GM21390 (cell line): ENCODE measurements at regions not wholly inside any gene's neighbourhood (a gene's known extent, or its start where the extent isn't known, plus 50 kb on each side); places are given as distances from the start of the nearest gene placed in this dataset.
A peak's percentile ranks its signal among the peaks of the same experiment; 100 is the strongest.

Experiments
- ATAC-seq: cut with Tn5 transposase; IDR thresholded peaks from one replicate; pipeline ENCODE4 v1.9.1; 2021; ENCODE audit not compliant: unreplicated experiment

- no peak for ATAC-seq
These were observed 197.0 kb upstream of the DMAC1 start for GRCh38 chr9:7996558-7996957.

GRCh38 chr9:7988644-7989280 lies 189.2 kb upstream of the DMAC1 start:
- ATAC-seq: no peak

- ATAC-seq: no peak
These were observed 185.1 kb upstream of the DMAC1 start for GRCh38 chr9:7984692-7985091.

- ATAC-seq: no peak
These were observed 184.6 kb upstream of the DMAC1 start for GRCh38 chr9:7984203-7984602.

GRCh38 chr9:7983490-7983889 lies 183.9 kb upstream of the DMAC1 start:
- ATAC-seq: no peak

- peak; percentile 48 for ATAC-seq
These were observed 183.3 kb upstream of the DMAC1 start for GRCh38 chr9:7982907-7983306.

- ATAC-seq: no peak
These were observed 181.2 kb upstream of the DMAC1 start for GRCh38 chr9:7980691-7981289.

- no peak for ATAC-seq
These were observed 180.5 kb upstream of the DMAC1 start for GRCh38 chr9:7980041-7980440.

GRCh38 chr9:7979611-7980010 lies 180.0 kb upstream of the DMAC1 start:
- ATAC-seq: no peak

- no peak for ATAC-seq
These were observed 178.0 kb upstream of the DMAC1 start for GRCh38 chr9:7977586-7977985.

- ATAC-seq: peak; percentile 2
These were observed 177.3 kb upstream of the DMAC1 start for GRCh38 chr9:7976856-7977255.

- peak; percentile 97 for ATAC-seq
These were observed 176.7 kb upstream of the DMAC1 start for GRCh38 chr9:7976167-7976755.

- ATAC-seq: no peak
These were observed 175.8 kb upstream of the DMAC1 start for GRCh38 chr9:7975336-7975735.

GRCh38 chr9:7974335-7974960 lies 174.9 kb upstream of the DMAC1 start:
- ATAC-seq: no peak

GRCh38 chr9:7973123-7973522 lies 173.5 kb upstream of the DMAC1 start:
- no peak for ATAC-seq

- no peak for ATAC-seq
These were observed 171.2 kb upstream of the DMAC1 start for GRCh38 chr9:7970681-7971330.

GRCh38 chr9:7968687-7969086 lies 169.1 kb upstream of the DMAC1 start:
- ATAC-seq: no peak

GRCh38 chr9:7967851-7968250 lies 168.3 kb upstream of the DMAC1 start:
- no peak for ATAC-seq

- no peak for ATAC-seq
These were observed 167.7 kb upstream of the DMAC1 start for GRCh38 chr9:7967093-7967827.

- ATAC-seq: no peak
These were observed 165.5 kb upstream of the DMAC1 start for GRCh38 chr9:7965063-7965462.

- no peak for ATAC-seq
These were observed 163.4 kb upstream of the DMAC1 start for GRCh38 chr9:7963026-7963425.
